Caco-2 (cell line): ENCODE measurements at regions not wholly inside any gene's neighbourhood (a gene's known extent, or its start where the extent isn't known, plus 50 kb on each side); places are given as distances from the start of the nearest gene placed in this dataset.

Source experiments
- BruUV-seq: library from RNA; stranded (reverse); fragments of 400-500 nt; replicated peaks from 2 replicates; lab custom pipeline; 2021; lab: Mats Ljungman, UMichigan
- CTCF ChIA-PET: fragments of 300-600 bp; sonication (Branson Sonifier 250); formaldehyde crosslinking; loops from one replicate; lab custom pipeline; 2022; ENCODE audit warnings: antibody characterized with exemption; lab: Charles Lee
- POLR2A ChIA-PET: fragments of 300-600 bp; sonication (Branson Sonifier 250); formaldehyde crosslinking; loops from one replicate; lab custom pipeline; 2022; ENCODE audit warnings: antibody characterized with exemption; lab: Charles Lee
- DNase-seq, 2 experiments: peaks; one replicate each; pipeline versions ENCODE4 v3.0.0 to v3.0.0-alpha.2; 2020 to 2022
- H3K27me3 ChIP-seq: replicated peaks from 2 replicates; pipeline ENCODE4 v1.6.0; 2011; ENCODE audit warnings: low read length; ENCODE audit not compliant: control insufficient read depth, insufficient read depth
- H3K36me3 ChIP-seq: 2 replicates; pipeline ENCODE4 v1.5.1; 2011; ENCODE audit warnings: low read length; ENCODE audit not compliant: control insufficient read depth, insufficient read depth
- H3K4me1 ChIP-seq: fragments of 250-450 bp; sonication (Bioruptor Pico); 2 replicates; pipeline ENCODE4 v1.5.1; 2020; ENCODE audit warnings: mild to moderate bottlenecking
- H3K4me3 ChIP-seq: 2 replicates; pipeline ENCODE4 v1.5.1; 2011; ENCODE audit warnings: low read depth, mild to moderate bottlenecking, control low read depth, low read length
- H3K9me3 ChIP-seq: fragments of 250-450 bp; sonication (Bioruptor Pico); 2 replicates; pipeline ENCODE4 v1.5.1; 2020; ENCODE audit warnings: mild to moderate bottlenecking, moderate library complexity
- H3K27ac Mint-ChIP-seq: one replicate; pipeline ENCODE4 v1.8.0; 2022; ENCODE audit warnings: mixed read lengths; ENCODE audit not compliant: unreplicated experiment
- H3K27me3 Mint-ChIP-seq: one replicate; pipeline ENCODE4 v1.8.0; 2022; ENCODE audit warnings: mixed read lengths; ENCODE audit not compliant: insufficient read depth, unreplicated experiment
- H3K36me3 Mint-ChIP-seq: one replicate; pipeline ENCODE4 v1.8.0; 2022; ENCODE audit warnings: mild to moderate bottlenecking, mixed read lengths; ENCODE audit not compliant: insufficient read depth, unreplicated experiment
- H3K4me1 Mint-ChIP-seq: one replicate; pipeline ENCODE4 v1.8.0; 2022; ENCODE audit warnings: low read depth, mixed read lengths; ENCODE audit not compliant: unreplicated experiment
- H3K4me3 Mint-ChIP-seq: one replicate; pipeline ENCODE4 v1.8.0; 2022; ENCODE audit warnings: mild to moderate bottlenecking, moderate library complexity, mixed read lengths; ENCODE audit not compliant: unreplicated experiment
- H3K9me3 Mint-ChIP-seq: one replicate; pipeline ENCODE4 v1.8.0; 2022; ENCODE audit warnings: mixed read lengths; ENCODE audit not compliant: unreplicated experiment
- intact Hi-C: fragments of 100-400 bp; cut with micrococcal nuclease; formaldehyde crosslinking; loops from one replicate; pipeline ENCODE4 v1.10.0; 2022; ENCODE audit not compliant: unreplicated experiment
- TF ChIP-seq, protein P1 (sequence below), 2 experiments: fragments of 200-600 bp in 1 of 2; IDR thresholded peaks; 1 replicate in 1 of 2; 2 replicates in 1 of 2; pipeline versions ENCODE4 v1.5.1 to v1.8.0; 2011 to 2022; ENCODE audit warnings: antibody characterized with exemption in 1 of 2, control low read depth in 1 of 2, inconsistent platforms in 1 of 2, low read depth in 1 of 2, low read length in 1 of 2, mild to moderate bottlenecking in 1 of 2, moderate library complexity in 1 of 2; ENCODE audit not compliant: insufficient read depth in 1 of 2, severe bottlenecking in 1 of 2, unreplicated experiment in 1 of 2

DNA sequence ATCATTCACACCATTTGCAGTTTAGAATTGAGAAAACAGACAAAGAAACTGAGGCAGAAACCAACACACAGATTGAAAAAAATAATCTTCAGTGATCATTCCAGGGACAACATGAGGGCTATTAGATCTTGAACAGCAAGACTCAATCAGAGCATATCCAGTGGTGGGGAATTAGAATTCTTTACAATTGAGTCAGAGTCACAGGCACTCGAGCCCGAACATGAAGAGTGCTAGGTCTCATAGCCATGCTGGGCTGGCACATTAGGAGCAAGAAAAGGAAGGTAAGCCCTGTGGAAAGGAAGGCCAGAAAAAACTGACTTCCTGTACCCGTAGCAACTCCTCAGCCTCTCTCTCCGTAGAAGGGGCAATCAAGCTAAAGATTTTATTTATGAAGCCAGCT, 419.9 kb downstream of the HAO1 start:
- Mint-ChIP-seq H3K9me3 (no peaks in the 10 kb centered on the region), H3K27ac (no peak overlapping the region), H3K4me1 (no peaks in the 10 kb centered on the region), H3K4me3 (no peak overlapping the region), H3K27me3 (peaks cover 19% of the 10 kb centered on the region), H3K36me3 (no peaks in the 10 kb centered on the region)
- no TSS peak for BruUV-seq
- ChIA-PET POLR2A (no interaction called here), CTCF (no interaction called here)
- no peak for DNase-seq
- no peaks in the 10 kb centered on the region for H3K36me3 ChIP-seq
- H3K4me1 ChIP-seq: no peaks in the 10 kb centered on the region
- intact Hi-C loops: no loop called here
- no peaks in the 10 kb centered on the region for H3K9me3 ChIP-seq
- H3K27me3 ChIP-seq: no peaks in the 10 kb centered on the region
- TF ChIP-seq, protein P1, sequence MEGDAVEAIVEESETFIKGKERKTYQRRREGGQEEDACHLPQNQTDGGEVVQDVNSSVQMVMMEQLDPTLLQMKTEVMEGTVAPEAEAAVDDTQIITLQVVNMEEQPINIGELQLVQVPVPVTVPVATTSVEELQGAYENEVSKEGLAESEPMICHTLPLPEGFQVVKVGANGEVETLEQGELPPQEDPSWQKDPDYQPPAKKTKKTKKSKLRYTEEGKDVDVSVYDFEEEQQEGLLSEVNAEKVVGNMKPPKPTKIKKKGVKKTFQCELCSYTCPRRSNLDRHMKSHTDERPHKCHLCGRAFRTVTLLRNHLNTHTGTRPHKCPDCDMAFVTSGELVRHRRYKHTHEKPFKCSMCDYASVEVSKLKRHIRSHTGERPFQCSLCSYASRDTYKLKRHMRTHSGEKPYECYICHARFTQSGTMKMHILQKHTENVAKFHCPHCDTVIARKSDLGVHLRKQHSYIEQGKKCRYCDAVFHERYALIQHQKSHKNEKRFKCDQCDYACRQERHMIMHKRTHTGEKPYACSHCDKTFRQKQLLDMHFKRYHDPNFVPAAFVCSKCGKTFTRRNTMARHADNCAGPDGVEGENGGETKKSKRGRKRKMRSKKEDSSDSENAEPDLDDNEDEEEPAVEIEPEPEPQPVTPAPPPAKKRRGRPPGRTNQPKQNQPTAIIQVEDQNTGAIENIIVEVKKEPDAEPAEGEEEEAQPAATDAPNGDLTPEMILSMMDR (IDR thresholded peaks at IDR 0.05; ENCODE audit: insufficient read depth in 1 of 2, low read depth in 1 of 2, low read length in 1 of 2, severe bottlenecking in 1 of 2, unreplicated experiment in 1 of 2): no peak
- no peak overlapping the region for H3K4me3 ChIP-seq

DNA sequence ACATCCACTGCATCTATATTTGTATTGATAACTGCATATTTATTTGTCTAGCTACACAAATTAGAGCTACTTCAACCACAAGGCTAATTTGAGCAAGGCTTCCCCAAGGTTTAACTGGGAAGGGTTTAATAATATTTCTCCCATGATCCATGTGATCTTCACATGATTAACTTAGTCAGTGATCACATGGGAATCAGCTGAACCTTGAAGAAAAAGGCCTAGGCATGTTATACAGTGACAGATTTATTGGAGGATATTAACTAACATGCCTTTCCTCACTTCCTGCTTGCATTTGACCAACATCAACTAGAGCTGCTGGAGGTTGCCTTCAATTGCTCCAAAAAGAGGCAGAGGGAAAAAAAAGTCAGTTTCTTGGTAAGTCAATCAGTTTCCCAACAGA, 417.0 kb downstream of the HAO1 start:
- TF ChIP-seq, protein P1 (IDR thresholded peaks at IDR 0.05; ENCODE audit: insufficient read depth in 1 of 2, low read depth in 1 of 2, low read length in 1 of 2, severe bottlenecking in 1 of 2, unreplicated experiment in 1 of 2): no peak
- Mint-ChIP-seq H3K9me3 (no peaks in the 10 kb centered on the region), H3K36me3 (no peaks in the 10 kb centered on the region), H3K27ac (no peak overlapping the region), H3K4me1 (no peaks in the 10 kb centered on the region), H3K27me3 (peaks cover 6% of the 10 kb centered on the region), H3K4me3 (no peak overlapping the region)
- Histone ChIP-seq H3K27me3 (no peaks in the 10 kb centered on the region), H3K9me3 (no peaks in the 10 kb centered on the region), H3K36me3 (no peaks in the 10 kb centered on the region), H3K4me3 (no peak overlapping the region), H3K4me1 (no peaks in the 10 kb centered on the region)
- BruUV-seq: no TSS peak
- no peak for DNase-seq
- CTCF ChIA-PET: no interaction called here
- intact Hi-C loops: no loop called here
- POLR2A ChIA-PET: no interaction called here

DNA sequence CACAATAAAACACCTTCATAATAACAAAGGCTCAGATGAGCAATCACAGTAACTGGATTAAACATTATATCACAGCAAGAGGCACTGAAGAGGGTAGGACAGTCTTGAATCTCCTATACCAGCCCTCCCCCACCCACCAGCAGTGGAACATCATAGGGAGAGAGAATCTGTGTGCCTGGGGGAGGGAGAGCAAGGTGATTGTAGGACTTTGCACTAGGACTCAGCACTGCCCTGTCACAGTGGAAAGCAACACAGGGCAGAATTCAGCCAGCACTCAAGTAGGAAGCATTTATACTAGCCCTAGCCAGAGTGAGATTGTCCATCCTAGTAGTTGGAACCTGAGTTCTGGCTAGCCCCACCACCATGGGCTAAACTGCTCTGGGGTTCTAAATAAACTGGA, 400.2 kb downstream of the HAO1 start:
- no peaks in the 10 kb centered on the region for H3K9me3 ChIP-seq
- no peak overlapping the region for H3K4me3 ChIP-seq
- Mint-ChIP-seq H3K27me3 (peaks cover 4% of the 10 kb centered on the region), H3K27ac (no peak overlapping the region), H3K4me1 (no peaks in the 10 kb centered on the region), H3K4me3 (no peak overlapping the region), H3K9me3 (no peaks in the 10 kb centered on the region), H3K36me3 (no peaks in the 10 kb centered on the region)
- DNase-seq: no peak
- TF ChIP-seq, protein P1 (IDR thresholded peaks at IDR 0.05; ENCODE audit: insufficient read depth in 1 of 2, low read depth in 1 of 2, low read length in 1 of 2, severe bottlenecking in 1 of 2, unreplicated experiment in 1 of 2): no peak
- CTCF ChIA-PET: no interaction called here
- H3K4me1 ChIP-seq: no peaks in the 10 kb centered on the region
- H3K36me3 ChIP-seq: no peaks in the 10 kb centered on the region
- intact Hi-C loops: no loop called here
- no peaks in the 10 kb centered on the region for H3K27me3 ChIP-seq
- BruUV-seq: no TSS peak
- POLR2A ChIA-PET: no interaction called here
